C4-2B (cell line): ENCODE measurements at regions not wholly inside any gene's neighbourhood (a gene's known extent, or its start where the extent isn't known, plus 50 kb on each side); places are given as distances from the start of the nearest gene placed in this dataset.
A peak's percentile ranks its signal among the peaks of the same experiment; 100 is the strongest.

Experiments
- ZFX ChIP-seq: fragments of 450-650 bp; IDR thresholded peaks from 2 replicates; pipeline ENCODE4 v1.6.1; 2017
- TF ChIP-seq, protein P1 (sequence below): fragments of 450-650 bp; conservative IDR thresholded peaks from 2 replicates; pipeline ENCODE4 v1.5.1; 2017; ENCODE audit warnings: mild to moderate bottlenecking

DNA sequence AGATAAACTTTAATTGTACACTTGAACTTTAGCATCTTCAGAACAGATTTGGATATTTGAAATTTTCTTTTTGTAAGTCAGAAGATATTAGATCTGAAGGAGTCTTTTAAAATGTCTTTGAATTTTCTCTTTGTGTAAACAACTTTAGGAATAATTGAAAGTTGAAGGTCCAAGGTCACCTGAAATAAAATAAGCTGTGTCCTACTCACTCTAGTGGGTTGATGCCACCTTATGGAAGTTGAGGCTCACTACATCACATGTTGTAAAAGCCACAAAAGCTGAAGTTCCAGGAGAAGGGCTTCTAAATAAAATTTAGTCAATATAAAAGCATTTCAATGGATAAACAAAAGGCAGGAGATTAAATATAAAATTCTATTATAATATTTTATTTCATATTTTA, 122.0 kb upstream of the ATXN7L3B start:
- TF ChIP-seq, protein P1, sequence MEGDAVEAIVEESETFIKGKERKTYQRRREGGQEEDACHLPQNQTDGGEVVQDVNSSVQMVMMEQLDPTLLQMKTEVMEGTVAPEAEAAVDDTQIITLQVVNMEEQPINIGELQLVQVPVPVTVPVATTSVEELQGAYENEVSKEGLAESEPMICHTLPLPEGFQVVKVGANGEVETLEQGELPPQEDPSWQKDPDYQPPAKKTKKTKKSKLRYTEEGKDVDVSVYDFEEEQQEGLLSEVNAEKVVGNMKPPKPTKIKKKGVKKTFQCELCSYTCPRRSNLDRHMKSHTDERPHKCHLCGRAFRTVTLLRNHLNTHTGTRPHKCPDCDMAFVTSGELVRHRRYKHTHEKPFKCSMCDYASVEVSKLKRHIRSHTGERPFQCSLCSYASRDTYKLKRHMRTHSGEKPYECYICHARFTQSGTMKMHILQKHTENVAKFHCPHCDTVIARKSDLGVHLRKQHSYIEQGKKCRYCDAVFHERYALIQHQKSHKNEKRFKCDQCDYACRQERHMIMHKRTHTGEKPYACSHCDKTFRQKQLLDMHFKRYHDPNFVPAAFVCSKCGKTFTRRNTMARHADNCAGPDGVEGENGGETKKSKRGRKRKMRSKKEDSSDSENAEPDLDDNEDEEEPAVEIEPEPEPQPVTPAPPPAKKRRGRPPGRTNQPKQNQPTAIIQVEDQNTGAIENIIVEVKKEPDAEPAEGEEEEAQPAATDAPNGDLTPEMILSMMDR = peak; percentile 81
- TF ChIP-seq ZFX = no peak
